HepG2 (cell line): ENCODE measurements at regions not wholly inside any gene's neighbourhood (a gene's known extent, or its start where the extent isn't known, plus 50 kb on each side); places are given as distances from the start of the nearest gene placed in this dataset.

Experiments
- ATAC-seq: fragments of 200-7000 bp; cut with Tn5 transposase; 3 replicates; pipeline ENCODE4 v1.9.1; 2020; ENCODE audit warnings: mild to moderate bottlenecking, moderate library complexity
- BruUV-seq: library from RNA; stranded (reverse); fragments of 400-500 nt; replicated peaks from 2 replicates; lab custom pipeline; 2021; lab: Mats Ljungman, UMichigan
- CTCF ChIA-PET: fragments of 300-600 bp; formaldehyde crosslinking; extraction: SDS; loops from one replicate; lab custom pipeline; 2021; ENCODE audit warnings: low total read pairs, inconsistent platforms, low intra/inter-chr PET ratio; lab: Yijun Ruan, JAX
- POLR2A ChIA-PET: fragments of 350-600 bp; sonication (Branson Sonifier 250); formaldehyde crosslinking; loops from one replicate; lab custom pipeline; 2020; ENCODE audit warnings: antibody characterized with exemption, inconsistent platforms; lab: Yijun Ruan, JAX
- DNase-seq: peaks from one replicate; pipeline ENCODE4 v3.0.0-alpha.2; 2015; ENCODE audit warnings: low spot score
- FAIRE-seq: peaks from 3 replicates; lab custom pipeline; 2011; peaks lifted over from hg19 to GRCh38; lab: Jason Lieb, UNC
- H2AFZ ChIP-seq: one replicate; pipeline ENCODE4 v1.6.1; 2011; ENCODE audit warnings: low read length, inconsistent platforms
- H3K27ac ChIP-seq: fragments of 300-600 bp; 3 replicates; pipeline ENCODE4 v1.8.0; 2011; ENCODE audit warnings: mixed run types, mild to moderate bottlenecking, mixed read lengths, low read length, inconsistent platforms; ENCODE audit not compliant: insufficient read depth; ENCODE audit errors: extremely low read length
- H3K27me3 ChIP-seq, 2 experiments: fragments of 200-600 bp in 1 of 2; 2 replicates in 1 of 2; 3 replicates in 1 of 2; pipeline versions ENCODE4 v1.6.0 to v1.8.0; 2011; ENCODE audit warnings: low read length in 2 of 2, mild to moderate bottlenecking in 2 of 2, moderate library complexity in 2 of 2, inconsistent platforms in 1 of 2; ENCODE audit not compliant: insufficient read depth in 2 of 2, control insufficient read depth in 1 of 2
- H3K36me3 ChIP-seq, 2 experiments: fragments of 200-600 bp in 1 of 2; replicated peaks in 1 of 2; 2 replicates in 1 of 2; 3 replicates in 1 of 2; pipeline versions ENCODE4 v1.5.1 to v1.8.0; 2011; ENCODE audit warnings: low read length in 2 of 2, inconsistent platforms in 1 of 2; ENCODE audit not compliant: insufficient read depth in 2 of 2, control insufficient read depth in 1 of 2
- H3K4me1 ChIP-seq: 2 replicates; pipeline ENCODE4 v1.5.1; 2012; ENCODE audit warnings: low read length, inconsistent platforms; ENCODE audit not compliant: insufficient read depth
- H3K4me2 ChIP-seq: 2 replicates; pipeline ENCODE4 v1.6.0; 2011; ENCODE audit warnings: low read depth, low read length, inconsistent platforms
- H3K4me3 ChIP-seq, 3 experiments: fragments of 200-600 bp in 1 of 3; sonication (generic), shearing (Covaris generic) in 1 of 3; replicated peaks in 1 of 3; 2 replicates each; pipeline ENCODE4 v1.5.1; 2011 to 2016; ENCODE audit warnings: low read length in 3 of 3, inconsistent platforms in 2 of 3, low read depth in 2 of 3, mild to moderate bottlenecking in 2 of 3, control low read depth in 1 of 3, mixed read lengths in 1 of 3; ENCODE audit not compliant: insufficient read depth in 1 of 3
- H3K79me2 ChIP-seq: one replicate; pipeline ENCODE4 v1.6.1; 2011; ENCODE audit warnings: low read length, inconsistent platforms; ENCODE audit not compliant: insufficient read depth
- H3K9ac ChIP-seq: 2 replicates; pipeline ENCODE4 v1.6.0; 2011; ENCODE audit warnings: mild to moderate bottlenecking, low read depth, low read length, inconsistent platforms; ENCODE audit not compliant: insufficient read depth
- H3K9me3 ChIP-seq: 2 replicates; pipeline ENCODE4 v1.5.1; 2012; ENCODE audit warnings: mild to moderate bottlenecking, low read length
- H4K20me1 ChIP-seq: 2 replicates; pipeline ENCODE4 v1.6.0; 2011; ENCODE audit warnings: inconsistent platforms, mild to moderate bottlenecking, low read length, moderate library complexity; ENCODE audit not compliant: insufficient read depth
- FOXP1 ChIP-seq, 2 experiments: fragments of 450-650 bp in 1 of 2; IDR thresholded peaks; 2 replicates each; pipeline ENCODE4 v1.6.1; 2017 to 2018; ENCODE audit warnings: antibody characterized with exemption in 1 of 2
- RXRB ChIP-seq: IDR thresholded peaks from 2 replicates; pipeline ENCODE4 v1.6.1; 2016; ENCODE audit warnings: borderline replicate concordance, missing genetic modification reagents, missing compliant biosample characterization
- SNAI1 ChIP-seq: sonication (generic); formaldehyde crosslinking; IDR thresholded peaks from 2 replicates; pipeline ENCODE4 v1.5.0; 2020; ENCODE audit warnings: mild to moderate bottlenecking, missing genetic modification reagents, borderline replicate concordance
- STAT5B ChIP-seq: sonication (generic); formaldehyde crosslinking; IDR thresholded peaks from 2 replicates; pipeline ENCODE4 v1.4.0; 2020; ENCODE audit warnings: missing genetic modification reagents
- ZBTB21 ChIP-seq: sonication (generic); formaldehyde crosslinking; IDR thresholded peaks from 2 replicates; pipeline ENCODE4 v1.4.0; 2020; ENCODE audit warnings: missing genetic modification reagents
- ZBTB7B ChIP-seq: sonication (generic); formaldehyde crosslinking; IDR thresholded peaks from 2 replicates; pipeline ENCODE4 v1.4.0; 2020; ENCODE audit warnings: missing genetic modification reagents
- ZFP91 ChIP-seq: sonication (generic); formaldehyde crosslinking; IDR thresholded peaks from 2 replicates; pipeline ENCODE4 v1.9.0; 2022; ENCODE audit warnings: missing genetic modification reagents, mild to moderate bottlenecking, borderline replicate concordance
- ZNF207 ChIP-seq: fragments of 450-650 bp; IDR thresholded peaks from 2 replicates; pipeline ENCODE4 v1.6.1; 2016; ENCODE audit warnings: antibody characterized with exemption, borderline replicate concordance
- ZNF318 ChIP-seq: sonication (generic); formaldehyde crosslinking; IDR thresholded peaks from 2 replicates; pipeline ENCODE4 v1.4.0; 2020; ENCODE audit warnings: mild to moderate bottlenecking, missing genetic modification reagents
- ZNF672 ChIP-seq: sonication (generic); formaldehyde crosslinking; IDR thresholded peaks from 2 replicates; pipeline ENCODE4 v1.8.1; 2022; ENCODE audit warnings: missing genetic modification reagents
- ZNF780A ChIP-seq: sonication (generic); formaldehyde crosslinking; IDR thresholded peaks from 2 replicates; pipeline ENCODE4 v1.8.0; 2022; ENCODE audit warnings: mild to moderate bottlenecking, missing genetic modification reagents, moderate library complexity
- WGBS: methylation state at CpG from one replicate; pipeline ENCODE4 v1.1.6; 2017; ENCODE audit warnings: low lambda C conversion rate; 5-methylcytosine and 5-hydroxymethylcytosine counted together
- in situ Hi-C: cut with HindIII; loops from 2 replicates; pipeline ENCODE4 v1.10.0; 2017; ENCODE audit warnings: low pct_unique_long_range_greater_than_20kb; ENCODE audit not compliant: extremely low pct_ligation_motif_present
- intact Hi-C: fragments of 100-400 bp; cut with micrococcal nuclease; formaldehyde crosslinking; loops from one replicate; pipeline ENCODE4 v1.10.0; 2022; ENCODE audit not compliant: unreplicated experiment

- in situ Hi-C loops (no loop called here), intact Hi-C loops (no loop called here)
- FAIRE-seq, result no peak
- Histone ChIP-seq H3K79me2 (no peaks in the 10 kb centered on the region), H3K9ac (no peak overlapping the region), H3K27me3 (no peaks in the 10 kb centered on the region), H3K9me3 (no peaks in the 10 kb centered on the region), H4K20me1 (no peaks in the 10 kb centered on the region), H3K4me3 (no peak overlapping the region), H3K27ac (no peak overlapping the region), H3K4me1 (no peaks in the 10 kb centered on the region), H2AFZ (no peak overlapping the region), H3K4me2 (no peak overlapping the region), H3K36me3 (no peaks in the 10 kb centered on the region)
- ATAC-seq, result no peak
- ChIA-PET CTCF (no interaction called here), POLR2A (no interaction called here)
- DNase-seq, result no peak
- no TSS peak for BruUV-seq
- under 1% methylated on average over 3 of the region's 3 CpGs for WGBS
- no peak for TF ChIP-seq ZFP91 (CRISPR knock-in tag)
- no peak for TF ChIP-seq STAT5B
- TF ChIP-seq ZNF780A, result no peak
- no peak for TF ChIP-seq ZBTB7B (CRISPR knock-in tag)
- no peak for TF ChIP-seq ZNF318 (CRISPR knock-in tag)
- TF ChIP-seq ZNF672 (CRISPR knock-in tag), result no peak
- TF ChIP-seq ZNF207, result no peak
- no peak for TF ChIP-seq FOXP1 (IDR thresholded peaks at IDR 0.05)
- TF ChIP-seq FOXP1 (CRISPR knock-in tag; IDR thresholded peaks at IDR 0.05), result no peak
- no peak for TF ChIP-seq SNAI1 (CRISPR knock-in tag)
- no peak for TF ChIP-seq ZBTB21 (CRISPR knock-in tag)
- no peak for TF ChIP-seq RXRB (CRISPR knock-in tag)
These were observed 1015.6 kb downstream of the PLA2G4A start for GRCh38 chr1:187844313-187844712.
